Panc1 (cell line): ENCODE measurements at regions not wholly inside any gene's neighbourhood (a gene's known extent, or its start where the extent isn't known, plus 50 kb on each side); places are given as distances from the start of the nearest gene placed in this dataset.

ENCODE experiments used
- POLR2AphosphoS5 ChIP-seq: IDR thresholded peaks from 2 replicates; pipeline ENCODE4 v1.6.1; 2012; ENCODE audit warnings: mild to moderate bottlenecking, low read depth, low read length, moderate library complexity
- SIN3A ChIP-seq: IDR thresholded peaks from 2 replicates; pipeline ENCODE4 v1.6.1; 2012; ENCODE audit warnings: low read depth, mild to moderate bottlenecking, low read length, moderate library complexity, borderline replicate concordance; ENCODE audit not compliant: insufficient read depth
- TCF7L2 ChIP-seq: IDR thresholded peaks from 2 replicates; pipeline ENCODE4 v1.6.1; 2011; ENCODE audit warnings: mild to moderate bottlenecking, low read depth, low read length, inconsistent platforms
- TF ChIP-seq, protein P1 (sequence below): fragments of 450-650 bp; IDR thresholded peaks from 2 replicates; pipeline ENCODE4 v1.5.1; 2017; ENCODE audit warnings: mild to moderate bottlenecking
- TF ChIP-seq, protein P2 (sequence below), 2 experiments: IDR thresholded peaks; 2 replicates each; pipeline ENCODE4 v1.6.1; 2011 to 2012; ENCODE audit warnings: low read depth in 2 of 2, control low read depth in 1 of 2, low read length in 1 of 2, mild to moderate bottlenecking in 1 of 2, moderate library complexity in 1 of 2; ENCODE audit not compliant: insufficient read depth in 1 of 2

DNA sequence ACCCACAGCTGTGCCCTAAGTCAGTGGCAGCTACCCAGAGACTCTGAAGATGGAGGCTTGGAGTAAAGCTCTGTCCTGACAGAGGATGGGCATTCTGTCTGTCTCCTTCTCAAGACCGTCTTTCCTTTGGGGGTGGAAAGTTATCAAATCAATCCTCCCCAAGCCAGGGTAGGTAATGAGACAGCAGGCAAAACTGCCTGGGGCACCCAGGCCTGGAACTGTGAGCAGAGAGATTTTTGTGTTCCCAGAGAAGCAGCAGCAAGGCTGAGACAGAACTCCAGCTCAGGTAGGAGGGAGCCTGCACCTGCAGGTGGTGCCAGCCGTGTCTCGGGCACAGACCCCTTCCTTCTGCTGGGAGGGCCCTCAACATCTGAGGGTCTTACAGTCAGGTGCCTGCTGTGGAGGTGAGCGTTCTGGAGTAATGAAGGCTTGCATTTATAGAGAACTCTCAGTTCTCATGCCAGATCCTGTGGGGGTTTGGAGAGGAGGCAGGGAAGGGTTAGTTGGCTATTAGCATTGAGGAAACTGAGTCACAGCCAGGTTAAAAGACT, 95.6 kb downstream of the RIPK4 start:
- TF ChIP-seq, protein P1, sequence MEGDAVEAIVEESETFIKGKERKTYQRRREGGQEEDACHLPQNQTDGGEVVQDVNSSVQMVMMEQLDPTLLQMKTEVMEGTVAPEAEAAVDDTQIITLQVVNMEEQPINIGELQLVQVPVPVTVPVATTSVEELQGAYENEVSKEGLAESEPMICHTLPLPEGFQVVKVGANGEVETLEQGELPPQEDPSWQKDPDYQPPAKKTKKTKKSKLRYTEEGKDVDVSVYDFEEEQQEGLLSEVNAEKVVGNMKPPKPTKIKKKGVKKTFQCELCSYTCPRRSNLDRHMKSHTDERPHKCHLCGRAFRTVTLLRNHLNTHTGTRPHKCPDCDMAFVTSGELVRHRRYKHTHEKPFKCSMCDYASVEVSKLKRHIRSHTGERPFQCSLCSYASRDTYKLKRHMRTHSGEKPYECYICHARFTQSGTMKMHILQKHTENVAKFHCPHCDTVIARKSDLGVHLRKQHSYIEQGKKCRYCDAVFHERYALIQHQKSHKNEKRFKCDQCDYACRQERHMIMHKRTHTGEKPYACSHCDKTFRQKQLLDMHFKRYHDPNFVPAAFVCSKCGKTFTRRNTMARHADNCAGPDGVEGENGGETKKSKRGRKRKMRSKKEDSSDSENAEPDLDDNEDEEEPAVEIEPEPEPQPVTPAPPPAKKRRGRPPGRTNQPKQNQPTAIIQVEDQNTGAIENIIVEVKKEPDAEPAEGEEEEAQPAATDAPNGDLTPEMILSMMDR, result no peak
- TF ChIP-seq POLR2AphosphoS5 (no peak), TCF7L2 (no peak), SIN3A (no peak)
- TF ChIP-seq, protein P2, sequence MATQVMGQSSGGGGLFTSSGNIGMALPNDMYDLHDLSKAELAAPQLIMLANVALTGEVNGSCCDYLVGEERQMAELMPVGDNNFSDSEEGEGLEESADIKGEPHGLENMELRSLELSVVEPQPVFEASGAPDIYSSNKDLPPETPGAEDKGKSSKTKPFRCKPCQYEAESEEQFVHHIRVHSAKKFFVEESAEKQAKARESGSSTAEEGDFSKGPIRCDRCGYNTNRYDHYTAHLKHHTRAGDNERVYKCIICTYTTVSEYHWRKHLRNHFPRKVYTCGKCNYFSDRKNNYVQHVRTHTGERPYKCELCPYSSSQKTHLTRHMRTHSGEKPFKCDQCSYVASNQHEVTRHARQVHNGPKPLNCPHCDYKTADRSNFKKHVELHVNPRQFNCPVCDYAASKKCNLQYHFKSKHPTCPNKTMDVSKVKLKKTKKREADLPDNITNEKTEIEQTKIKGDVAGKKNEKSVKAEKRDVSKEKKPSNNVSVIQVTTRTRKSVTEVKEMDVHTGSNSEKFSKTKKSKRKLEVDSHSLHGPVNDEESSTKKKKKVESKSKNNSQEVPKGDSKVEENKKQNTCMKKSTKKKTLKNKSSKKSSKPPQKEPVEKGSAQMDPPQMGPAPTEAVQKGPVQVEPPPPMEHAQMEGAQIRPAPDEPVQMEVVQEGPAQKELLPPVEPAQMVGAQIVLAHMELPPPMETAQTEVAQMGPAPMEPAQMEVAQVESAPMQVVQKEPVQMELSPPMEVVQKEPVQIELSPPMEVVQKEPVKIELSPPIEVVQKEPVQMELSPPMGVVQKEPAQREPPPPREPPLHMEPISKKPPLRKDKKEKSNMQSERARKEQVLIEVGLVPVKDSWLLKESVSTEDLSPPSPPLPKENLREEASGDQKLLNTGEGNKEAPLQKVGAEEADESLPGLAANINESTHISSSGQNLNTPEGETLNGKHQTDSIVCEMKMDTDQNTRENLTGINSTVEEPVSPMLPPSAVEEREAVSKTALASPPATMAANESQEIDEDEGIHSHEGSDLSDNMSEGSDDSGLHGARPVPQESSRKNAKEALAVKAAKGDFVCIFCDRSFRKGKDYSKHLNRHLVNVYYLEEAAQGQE (IDR thresholded peaks at IDR 0.05; ENCODE audit: insufficient read depth in 1 of 2, low read depth in 2 of 2, low read length in 1 of 2), result no peak
